Liver (tissue), 3 donors: ENCODE measurements at regions not wholly inside any gene's neighbourhood (a gene's known extent, or its start where the extent isn't known, plus 50 kb on each side); places are given as distances from the start of the nearest gene placed in this dataset.

Experiments
- HNF4G ChIP-seq: IDR thresholded peaks from 2 replicates; pipeline ENCODE4 v1.6.1; 2016; ENCODE audit warnings: antibody characterized with exemption
- NR2F2 ChIP-seq: IDR thresholded peaks from 2 replicates; pipeline ENCODE4 v1.6.1; 2016; ENCODE audit warnings: antibody characterized with exemption
- TF ChIP-seq, protein P1 (sequence below): fragments of 150-350 bp; IDR thresholded peaks from 2 replicates; pipeline ENCODE4 v1.5.1; 2017; ENCODE audit warnings: improper control_type of control experiment, low read depth, low read length; ENCODE audit not compliant: missing input control
- TF ChIP-seq, protein P2 (sequence below): IDR thresholded peaks from 2 replicates; pipeline ENCODE4 v1.6.1; 2016; ENCODE audit warnings: antibody characterized with exemption
- donor health status: healthy.
- donor health status: healthy.

GRCh38 chr21:35627462-35627861 is 432.9 kb downstream of the SETD4 start:
- TF ChIP-seq, protein P1, sequence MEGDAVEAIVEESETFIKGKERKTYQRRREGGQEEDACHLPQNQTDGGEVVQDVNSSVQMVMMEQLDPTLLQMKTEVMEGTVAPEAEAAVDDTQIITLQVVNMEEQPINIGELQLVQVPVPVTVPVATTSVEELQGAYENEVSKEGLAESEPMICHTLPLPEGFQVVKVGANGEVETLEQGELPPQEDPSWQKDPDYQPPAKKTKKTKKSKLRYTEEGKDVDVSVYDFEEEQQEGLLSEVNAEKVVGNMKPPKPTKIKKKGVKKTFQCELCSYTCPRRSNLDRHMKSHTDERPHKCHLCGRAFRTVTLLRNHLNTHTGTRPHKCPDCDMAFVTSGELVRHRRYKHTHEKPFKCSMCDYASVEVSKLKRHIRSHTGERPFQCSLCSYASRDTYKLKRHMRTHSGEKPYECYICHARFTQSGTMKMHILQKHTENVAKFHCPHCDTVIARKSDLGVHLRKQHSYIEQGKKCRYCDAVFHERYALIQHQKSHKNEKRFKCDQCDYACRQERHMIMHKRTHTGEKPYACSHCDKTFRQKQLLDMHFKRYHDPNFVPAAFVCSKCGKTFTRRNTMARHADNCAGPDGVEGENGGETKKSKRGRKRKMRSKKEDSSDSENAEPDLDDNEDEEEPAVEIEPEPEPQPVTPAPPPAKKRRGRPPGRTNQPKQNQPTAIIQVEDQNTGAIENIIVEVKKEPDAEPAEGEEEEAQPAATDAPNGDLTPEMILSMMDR, result no peak
- TF ChIP-seq NR2F2 (no peak), HNF4G (no peak)
- TF ChIP-seq, protein P2, sequence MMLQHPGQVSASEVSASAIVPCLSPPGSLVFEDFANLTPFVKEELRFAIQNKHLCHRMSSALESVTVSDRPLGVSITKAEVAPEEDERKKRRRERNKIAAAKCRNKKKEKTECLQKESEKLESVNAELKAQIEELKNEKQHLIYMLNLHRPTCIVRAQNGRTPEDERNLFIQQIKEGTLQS, result no peak
